Tibial nerve (tissue), 4 donors: ENCODE measurements at regions not wholly inside any gene's neighbourhood (a gene's known extent, or its start where the extent isn't known, plus 50 kb on each side); places are given as distances from the start of the nearest gene placed in this dataset.
"Not testable (repeated sequence)": the region's sequence is repeated elsewhere in the genome, so short reads cannot be mapped to it uniquely, and the experiment has no call there.

Source experiments
- DNase-seq, 2 donors: peaks; one replicate each; pipeline ENCODE4 v3.0.0-alpha.2; 2019; ENCODE audit warnings: low spot score in 2 of 2
- H3K27ac ChIP-seq, 4 donors: fragments of 200-600 bp; sonication (generic) in 3 of 4; one replicate each; pipeline ENCODE4 v1.5.1; 2017 to 2019; ENCODE audit warnings: mild to moderate bottlenecking in 1 of 4
- H3K27me3 ChIP-seq, 2 donors: fragments of 200-600 bp; sonication (generic) in 1 of 2; one replicate each; pipeline versions ENCODE4 v1.5.1 to v1.6.0; 2017 to 2019
- H3K36me3 ChIP-seq, 3 donors: fragments of 200-600 bp; sonication (generic); one replicate each; pipeline ENCODE4 v1.5.1; 2018 to 2019
- H3K4me1 ChIP-seq, 4 donors: fragments of 200-600 bp; sonication (generic) in 3 of 4; one replicate each; pipeline ENCODE4 v1.5.1; 2017 to 2019
- H3K4me3 ChIP-seq, 4 donors: fragments of 200-600 bp; sonication (generic) in 3 of 4; one replicate each; pipeline ENCODE4 v1.5.1; 2017 to 2019; ENCODE audit warnings: mild to moderate bottlenecking in 1 of 4, moderate library complexity in 1 of 4
- H3K9me3 ChIP-seq, 4 donors: fragments of 200-600 bp; sonication (generic) in 3 of 4; one replicate each; pipeline ENCODE4 v1.5.1; 2017 to 2019
- EP300 ChIP-seq, 2 donors: sonication (generic); formaldehyde crosslinking; IDR thresholded peaks; one replicate each; pipeline ENCODE4 v1.6.1; 2017; ENCODE audit warnings: antibody characterized with exemption in 2 of 2, mild to moderate bottlenecking in 1 of 2
- POLR2A ChIP-seq, 2 donors: fragments of 450-650 bp; IDR thresholded peaks; one replicate each; pipeline ENCODE4 v1.6.1; 2017; ENCODE audit warnings: antibody characterized with exemption in 2 of 2, mild to moderate bottlenecking in 2 of 2, moderate library complexity in 2 of 2
- WGBS, 2 donors: methylation state at CpG; one replicate each; pipeline ENCODE4 v1.1.5; 2018; 5-methylcytosine and 5-hydroxymethylcytosine counted together
- TF ChIP-seq, protein P1 (sequence below), 5 experiments: fragments of 200-600 bp in 3 of 5; fragments of 450-650 bp in 2 of 5; sonication (generic) in 3 of 5; IDR thresholded peaks; one replicate each; pipeline ENCODE4 v1.5.1; 2016 to 2019; ENCODE audit warnings: antibody characterized with exemption in 5 of 5, mild to moderate bottlenecking in 3 of 5, moderate library complexity in 2 of 5

DNA sequence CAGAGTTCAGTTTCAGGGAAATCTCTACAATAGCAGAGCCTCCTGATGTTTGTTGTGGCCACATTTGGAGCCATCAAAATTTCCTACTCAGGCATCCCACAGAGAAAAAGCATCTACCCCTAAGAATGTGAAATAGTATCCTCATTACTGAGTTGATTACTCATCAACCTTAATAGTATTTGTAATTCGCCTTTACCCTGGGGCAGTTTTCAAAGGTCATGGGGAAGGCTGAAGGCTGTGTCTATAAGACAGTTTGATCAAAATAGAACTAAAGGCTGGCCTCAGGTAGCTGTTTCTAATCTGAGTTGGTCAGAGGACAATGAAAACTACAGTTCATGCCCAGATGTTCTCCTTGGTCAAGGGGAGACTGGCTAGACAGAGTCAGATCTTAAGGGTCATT is 189.7 kb downstream of the ZNF92 start:
- not testable (repeated sequence) for DNase-seq, H3K4me3 ChIP-seq, H3K4me1 ChIP-seq, H3K27ac ChIP-seq, H3K27me3 ChIP-seq, H3K36me3 ChIP-seq, H3K9me3 ChIP-seq
- no CpG with 5 or more reads among the region's 1 CpG for WGBS, 2 donors

DNA sequence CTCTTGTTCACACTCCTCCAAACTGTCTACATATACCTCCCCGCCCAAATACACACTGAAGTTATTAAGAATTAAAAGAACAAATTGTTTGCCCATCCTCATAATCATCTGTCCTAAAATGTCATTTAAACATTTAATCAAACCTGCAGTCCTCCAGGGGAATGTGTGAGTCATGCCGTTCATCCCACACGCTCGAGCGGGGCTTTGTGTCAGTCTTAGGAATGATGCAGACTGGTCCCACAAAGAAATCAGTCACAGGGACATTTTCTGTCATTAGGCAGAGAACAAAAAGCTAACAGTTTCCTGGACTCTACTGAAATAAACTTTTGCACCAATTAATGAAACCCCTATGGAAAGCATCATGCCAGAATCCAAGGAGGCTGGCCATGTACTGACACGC is 194.6 kb downstream of the ZNF92 start:
- not testable (repeated sequence) for H3K27me3 ChIP-seq, H3K4me1 ChIP-seq, H3K9me3 ChIP-seq, DNase-seq, H3K4me3 ChIP-seq, H3K27ac ChIP-seq, H3K36me3 ChIP-seq
- no CpG with 5 or more reads among the region's 6 CpGs for WGBS, 2 donors

DNA sequence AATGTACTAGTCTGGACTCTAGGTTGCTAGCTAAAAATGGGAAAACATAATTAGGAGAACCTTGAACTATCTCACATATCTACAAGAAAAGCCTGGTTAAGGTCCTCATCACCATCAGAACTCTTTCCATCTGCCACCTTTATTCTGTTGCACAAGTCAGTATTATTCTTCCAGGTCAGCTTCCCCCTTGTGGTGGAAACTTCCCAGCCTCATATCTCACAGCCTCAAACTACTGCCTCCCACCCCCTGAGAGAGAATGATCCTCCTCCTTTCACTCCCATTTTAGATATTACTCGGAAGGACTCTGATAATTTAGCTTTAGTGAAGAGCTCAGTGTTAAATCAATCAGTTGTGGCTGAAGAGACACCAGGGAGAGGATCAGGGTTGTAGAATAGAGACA is 197.3 kb downstream of the ZNF92 start:
- H3K4me3 ChIP-seq, H3K27ac ChIP-seq, H3K36me3 ChIP-seq, H3K9me3 ChIP-seq, H3K27me3 ChIP-seq, H3K4me1 ChIP-seq, DNase-seq: not testable (repeated sequence)
- no CpG with 5 or more reads among the region's 1 CpG for WGBS, 2 donors

DNA sequence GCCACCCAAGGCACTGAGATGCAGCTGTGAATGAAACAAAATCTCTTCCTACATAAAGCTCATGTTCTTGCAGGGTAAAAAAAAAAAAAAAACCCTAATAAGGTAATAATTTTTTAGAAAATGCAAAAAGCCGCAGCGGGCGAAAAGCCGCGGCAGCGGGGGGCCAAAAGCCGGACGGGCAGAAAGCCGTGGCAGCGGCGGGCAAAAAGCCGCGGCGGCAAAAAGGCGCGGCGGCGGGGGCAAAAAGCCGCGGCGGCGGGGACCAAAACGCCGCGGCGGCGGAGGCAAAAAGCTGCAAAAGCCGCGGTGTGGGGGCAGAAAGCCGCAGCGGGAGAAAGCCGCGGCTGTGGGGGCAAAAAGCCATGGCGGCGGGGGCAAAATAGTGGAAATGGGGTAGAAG is 198.9 kb downstream of the ZNF92 start:
- H3K36me3 ChIP-seq, H3K9me3 ChIP-seq, H3K27ac ChIP-seq, H3K27me3 ChIP-seq, DNase-seq, H3K4me1 ChIP-seq: not testable (repeated sequence)
- H3K4me3 ChIP-seq: peak overlapping the region in 1 of 4 donors; percentile 38
- WGBS, 2 donors: 4 to 5% methylated on average over 25 to 29 of the region's 35 CpGs

DNA sequence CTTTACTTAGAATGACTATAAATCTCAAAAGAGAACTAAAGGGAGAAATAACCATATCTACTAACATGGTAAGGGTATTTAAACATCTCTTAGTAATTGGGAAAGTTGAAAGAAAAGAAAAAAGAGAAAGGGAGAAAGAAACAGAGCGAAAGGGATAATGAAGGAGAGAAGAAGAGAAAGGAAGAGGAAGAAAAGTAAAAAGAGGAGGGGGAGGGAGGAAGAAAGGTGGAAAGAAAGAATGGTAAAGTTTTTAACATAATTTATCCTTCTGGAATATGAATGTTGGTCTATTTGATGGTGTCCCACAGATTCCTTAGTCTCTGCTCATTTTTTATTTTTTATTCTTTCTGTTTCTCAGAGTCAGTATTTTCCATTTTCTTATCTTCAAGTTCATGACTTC is 202.7 kb downstream of the ZNF92 start:
- H3K4me1 ChIP-seq, H3K27ac ChIP-seq, H3K4me3 ChIP-seq, H3K27me3 ChIP-seq, H3K9me3 ChIP-seq, DNase-seq, H3K36me3 ChIP-seq: not testable (repeated sequence)
- 78 to 91% methylated on average over 1 of the region's 1 CpG for WGBS, 2 donors

DNA sequence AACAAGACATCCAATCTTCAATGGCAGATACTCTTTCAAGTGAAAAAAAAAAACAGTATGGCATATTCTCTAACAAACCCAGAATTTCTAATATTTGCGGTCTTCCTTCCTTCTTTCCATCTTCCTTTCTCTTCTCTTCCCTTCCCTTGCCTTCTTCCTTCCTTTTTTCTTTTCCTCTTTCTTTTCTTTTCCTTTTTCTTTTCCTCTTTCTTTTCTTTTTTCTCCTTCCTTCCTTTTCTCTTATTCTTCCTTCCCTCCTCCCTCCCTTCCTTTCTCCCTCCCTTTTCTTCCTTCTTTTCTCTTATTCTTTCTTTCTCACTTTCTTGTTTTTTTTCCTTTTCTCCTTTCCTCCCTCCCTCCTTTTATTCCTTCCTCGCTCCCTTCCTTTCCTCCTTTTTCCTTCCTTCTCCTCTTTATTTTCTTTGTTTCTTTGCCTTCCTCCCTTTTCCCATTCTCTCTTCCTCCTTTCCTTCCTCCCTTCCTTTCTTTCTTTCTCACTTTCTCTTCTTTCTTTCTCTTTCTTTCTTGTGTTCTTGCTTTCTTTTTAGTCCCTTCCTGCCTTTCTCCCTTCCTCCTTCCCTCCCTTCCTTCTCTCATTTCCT is 209.0 kb downstream of the ZNF92 start:
- H3K9me3 ChIP-seq, H3K36me3 ChIP-seq, H3K27ac ChIP-seq, H3K4me3 ChIP-seq, H3K4me1 ChIP-seq, DNase-seq, H3K27me3 ChIP-seq: not testable (repeated sequence)
- WGBS, 2 donors: 93 to 96% methylated on average over 2 of the region's 2 CpGs

DNA sequence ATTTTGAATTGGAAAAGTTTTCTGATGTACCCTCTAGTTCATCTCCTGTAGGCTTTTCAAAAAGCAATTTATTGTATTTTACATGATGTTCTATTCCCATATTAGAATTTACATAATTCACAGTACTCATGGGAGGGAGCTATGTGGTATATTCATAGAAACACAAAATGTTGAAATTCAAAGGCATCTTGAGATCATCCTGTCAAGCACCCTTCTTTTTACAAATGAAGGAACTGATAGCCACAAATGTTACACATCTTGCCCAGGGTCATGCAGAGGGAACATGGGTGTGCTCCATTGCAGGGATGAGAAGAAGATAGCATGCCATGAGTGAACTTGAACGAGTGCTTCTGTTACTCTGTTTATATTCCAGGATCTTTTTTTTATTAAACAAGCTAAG is 228.8 kb downstream of the ZNF92 start:
- H3K27me3 ChIP-seq, H3K36me3 ChIP-seq, H3K4me3 ChIP-seq, DNase-seq, H3K27ac ChIP-seq, H3K4me1 ChIP-seq, H3K9me3 ChIP-seq: not testable (repeated sequence)
- 68 to 73% methylated on average over 1 of the region's 1 CpG for WGBS, 2 donors

DNA sequence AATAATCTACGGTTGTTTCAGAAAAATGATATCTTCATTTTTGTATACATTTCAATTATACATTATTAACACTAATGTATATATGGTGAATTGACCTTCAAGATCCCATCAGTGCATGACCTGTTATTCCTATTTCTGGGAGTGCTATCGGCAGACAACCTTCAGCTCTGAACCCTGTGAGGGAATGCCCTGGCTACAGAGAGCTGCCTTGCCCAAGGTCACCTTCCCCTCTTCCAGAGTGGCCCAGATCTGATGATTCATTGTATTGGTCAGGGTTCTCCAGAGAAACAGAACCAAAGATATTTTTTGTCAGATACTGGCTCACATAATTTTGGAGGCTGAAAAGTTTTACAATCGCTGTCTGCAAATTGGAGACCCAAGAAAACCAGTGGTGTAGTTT is 235.5 kb downstream of the ZNF92 start:
- Histone ChIP-seq H3K4me1 (no peaks in the 10 kb centered on the region), H3K27me3 (no peaks in the 10 kb centered on the region), H3K36me3 (no peaks in the 10 kb centered on the region), H3K27ac (no peak overlapping the region), H3K4me3 (no peak overlapping the region), H3K9me3 (no peaks in the 10 kb centered on the region)
- TF ChIP-seq POLR2A (IDR thresholded peaks at IDR 0.05): no peak
- TF ChIP-seq, protein P1, sequence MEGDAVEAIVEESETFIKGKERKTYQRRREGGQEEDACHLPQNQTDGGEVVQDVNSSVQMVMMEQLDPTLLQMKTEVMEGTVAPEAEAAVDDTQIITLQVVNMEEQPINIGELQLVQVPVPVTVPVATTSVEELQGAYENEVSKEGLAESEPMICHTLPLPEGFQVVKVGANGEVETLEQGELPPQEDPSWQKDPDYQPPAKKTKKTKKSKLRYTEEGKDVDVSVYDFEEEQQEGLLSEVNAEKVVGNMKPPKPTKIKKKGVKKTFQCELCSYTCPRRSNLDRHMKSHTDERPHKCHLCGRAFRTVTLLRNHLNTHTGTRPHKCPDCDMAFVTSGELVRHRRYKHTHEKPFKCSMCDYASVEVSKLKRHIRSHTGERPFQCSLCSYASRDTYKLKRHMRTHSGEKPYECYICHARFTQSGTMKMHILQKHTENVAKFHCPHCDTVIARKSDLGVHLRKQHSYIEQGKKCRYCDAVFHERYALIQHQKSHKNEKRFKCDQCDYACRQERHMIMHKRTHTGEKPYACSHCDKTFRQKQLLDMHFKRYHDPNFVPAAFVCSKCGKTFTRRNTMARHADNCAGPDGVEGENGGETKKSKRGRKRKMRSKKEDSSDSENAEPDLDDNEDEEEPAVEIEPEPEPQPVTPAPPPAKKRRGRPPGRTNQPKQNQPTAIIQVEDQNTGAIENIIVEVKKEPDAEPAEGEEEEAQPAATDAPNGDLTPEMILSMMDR (IDR thresholded peaks at IDR 0.05): no peak
- TF ChIP-seq EP300 (IDR thresholded peaks at IDR 0.05): no peak
- WGBS, 2 donors: 84 to 86% methylated on average over 3 of the region's 3 CpGs
- no peak for DNase-seq

DNA sequence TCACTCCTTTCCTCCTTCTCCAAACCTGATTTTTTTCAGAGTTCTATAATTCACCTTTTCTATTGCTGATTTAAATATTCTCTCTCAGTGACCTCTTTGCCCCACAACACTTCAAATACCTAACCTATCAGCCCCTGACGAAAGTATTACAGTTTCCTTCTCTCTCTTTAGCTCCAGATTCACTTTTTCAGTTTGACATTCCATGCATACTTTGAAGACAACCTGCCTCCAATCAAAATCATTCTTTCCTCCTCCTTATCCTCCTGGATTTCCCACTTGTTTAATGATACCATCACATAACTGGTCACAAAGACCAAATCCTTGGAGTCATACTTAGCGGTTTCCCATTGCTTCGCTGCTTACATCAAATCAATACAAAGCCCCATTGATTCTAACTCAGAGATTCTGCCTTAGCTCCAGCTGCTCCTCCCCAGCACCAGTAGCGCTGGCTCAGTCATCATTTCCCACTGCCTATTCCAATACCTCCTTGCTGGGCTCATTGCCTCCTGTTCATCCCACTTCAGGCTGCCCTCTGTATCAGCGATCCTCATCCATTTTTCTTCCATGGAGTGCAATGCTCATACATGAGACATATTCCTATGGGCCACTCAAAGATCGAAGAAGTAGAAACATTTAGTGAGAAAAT is 240.1 kb downstream of the ZNF92 start:
- not testable (repeated sequence) for H3K27ac ChIP-seq, H3K4me1 ChIP-seq, H3K36me3 ChIP-seq, H3K27me3 ChIP-seq, DNase-seq, H3K9me3 ChIP-seq, H3K4me3 ChIP-seq
- WGBS, 2 donors: 49 to 54% methylated on average over 6 of the region's 6 CpGs

DNA sequence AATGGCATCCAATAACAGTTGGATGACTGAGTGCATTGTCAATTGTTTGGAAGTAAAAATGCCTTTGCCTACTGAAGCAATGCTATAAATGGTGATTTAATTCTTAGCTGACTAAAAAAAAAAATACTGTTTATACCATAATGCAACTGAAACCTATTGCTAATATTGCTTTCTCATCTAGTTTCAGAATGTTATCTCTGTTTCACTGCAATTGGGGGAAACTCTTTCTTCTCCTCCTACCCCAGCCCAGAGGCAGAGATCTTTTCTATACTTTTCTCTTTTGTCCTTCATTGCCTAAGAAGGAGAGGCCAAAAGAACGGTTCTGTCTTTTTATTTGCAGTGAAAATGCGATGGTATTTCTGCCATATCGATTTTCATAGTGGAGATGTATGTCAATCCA is 242.5 kb downstream of the ZNF92 start:
- not testable (repeated sequence) for H3K27me3 ChIP-seq, H3K27ac ChIP-seq, DNase-seq, H3K36me3 ChIP-seq, H3K4me3 ChIP-seq, H3K4me1 ChIP-seq, H3K9me3 ChIP-seq
- WGBS, 2 donors: 81 to 84% methylated on average over 3 of the region's 3 CpGs

DNA sequence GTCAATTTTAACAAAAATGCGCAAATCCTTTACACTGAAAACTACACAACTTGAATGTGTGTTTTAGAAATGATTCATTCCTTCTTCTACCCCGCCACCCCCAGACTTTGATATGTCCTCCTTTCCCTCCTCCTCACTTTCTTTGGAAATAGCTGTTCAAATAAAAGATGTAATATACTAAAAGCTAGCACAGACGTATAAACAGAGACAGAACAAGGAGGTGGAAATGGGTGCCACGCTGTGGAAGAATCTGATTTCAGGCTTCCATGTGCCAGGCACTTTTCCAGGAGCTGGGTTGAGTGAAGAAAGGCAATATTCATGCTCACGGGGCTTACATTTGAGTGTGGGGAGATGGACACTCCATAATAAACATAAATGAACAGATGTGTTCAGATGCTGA is 246.6 kb downstream of the ZNF92 start:
- WGBS, 2 donors: 60 to 74% methylated on average over 5 of the region's 5 CpGs
- not testable (repeated sequence) for H3K4me1 ChIP-seq, H3K27me3 ChIP-seq, H3K36me3 ChIP-seq, DNase-seq, H3K4me3 ChIP-seq, H3K9me3 ChIP-seq, H3K27ac ChIP-seq
